ENCODE measurements at regions not wholly inside any gene's neighbourhood (a gene's known extent, or its start where the extent isn't known, plus 50 kb on each side); places are given as distances from the start of the nearest gene placed in this dataset.

- ATAC-seq, result no peak
These were observed 569.0 kb upstream of the SORCS1 start for GRCh38 chr10:107733328-107734130.

- no peak for ATAC-seq
These were observed 567.5 kb upstream of the SORCS1 start for GRCh38 chr10:107732045-107732444.

- no peak for ATAC-seq
These were observed 564.3 kb upstream of the SORCS1 start for GRCh38 chr10:107728807-107729206.

- no peak for ATAC-seq
These were observed 563.3 kb upstream of the SORCS1 start for GRCh38 chr10:107727767-107728317.

- ATAC-seq, result no peak
These were observed 554.4 kb upstream of the SORCS1 start for GRCh38 chr10:107718864-107719263.

GRCh38 chr10:107717046-107717445 lies 552.5 kb upstream of the SORCS1 start:
- no peak for ATAC-seq

GRCh38 chr10:107715565-107715964 lies 551.1 kb upstream of the SORCS1 start:
- ATAC-seq, result no peak

GRCh38 chr10:107708981-107709380 lies 544.5 kb upstream of the SORCS1 start:
- no peak for ATAC-seq

GRCh38 chr10:107706096-107706725 lies 541.7 kb upstream of the SORCS1 start:
- ATAC-seq, result no peak

- no peak for ATAC-seq
These were observed 537.4 kb upstream of the SORCS1 start for GRCh38 chr10:107701943-107702342.

GRCh38 chr10:107692072-107692471 lies 527.6 kb upstream of the SORCS1 start:
- no peak for ATAC-seq

GRCh38 chr10:107689323-107689722 lies 524.8 kb upstream of the SORCS1 start:
- ATAC-seq, result no peak

GRCh38 chr10:107687701-107688100 lies 523.2 kb upstream of the SORCS1 start:
- ATAC-seq, result no peak

- no peak for ATAC-seq
These were observed 521.6 kb upstream of the SORCS1 start for GRCh38 chr10:107686095-107686494.

- ATAC-seq, result no peak
These were observed 507.5 kb upstream of the SORCS1 start for GRCh38 chr10:107671960-107672359.

- ATAC-seq, result no peak
These were observed 501.7 kb upstream of the SORCS1 start for GRCh38 chr10:107666214-107666613.

GRCh38 chr10:107665459-107665858 lies 501.0 kb upstream of the SORCS1 start:
- ATAC-seq, result no peak

- no peak for ATAC-seq
These were observed 493.3 kb upstream of the SORCS1 start for GRCh38 chr10:107657851-107658250.

- ATAC-seq, result no peak
These were observed 492.4 kb upstream of the SORCS1 start for GRCh38 chr10:107656932-107657331.

- no peak for ATAC-seq
These were observed 489.4 kb upstream of the SORCS1 start for GRCh38 chr10:107653832-107654287.

- ATAC-seq, result no peak
These were observed 486.4 kb upstream of the SORCS1 start for GRCh38 chr10:107650939-107651338.

- ATAC-seq, result no peak
These were observed 484.7 kb upstream of the SORCS1 start for GRCh38 chr10:107649249-107649648.

- no peak for ATAC-seq
These were observed 483.0 kb upstream of the SORCS1 start for GRCh38 chr10:107647462-107647861.

- no peak for ATAC-seq
These were observed 467.4 kb upstream of the SORCS1 start for GRCh38 chr10:107631876-107632275.
